Left cardiac atrium (tissue), 4 donors: ENCODE measurements at regions not wholly inside any gene's neighbourhood (a gene's known extent, or its start where the extent isn't known, plus 50 kb on each side); places are given as distances from the start of the nearest gene placed in this dataset.
"Not testable (repeated sequence)": the region's sequence is repeated elsewhere in the genome, so short reads cannot be mapped to it uniquely, and the experiment has no call there.

ENCODE experiments used
- ATAC-seq, 2 donors: fragments of 200-7000 bp; cut with Tn5 transposase; one replicate each; pipeline ENCODE4 v1.9.1; 2020; ENCODE audit warnings: mild to moderate bottlenecking in 2 of 2, moderate library complexity in 2 of 2
- DNase-seq: peaks from one replicate; pipeline ENCODE4 v3.0.0-alpha.2; 2020
- intact Hi-C, 2 donors: fragments of 100-400 bp; cut with DNase I; formaldehyde crosslinking; loops; one replicate each; pipeline versions ENCODE4 v1.14.1 to v1.15.1; 2022 to 2023
- donor health status: DM: no; HTN: yes; CAD: no.
- donor health status: DM: no; HTN: yes; CAD: no; lungs with severe emphysema.
- donor health status: DM: yes; HTN: yes; CAD: no.
- donor health status: Dilated cardiomyopathy.

DNA sequence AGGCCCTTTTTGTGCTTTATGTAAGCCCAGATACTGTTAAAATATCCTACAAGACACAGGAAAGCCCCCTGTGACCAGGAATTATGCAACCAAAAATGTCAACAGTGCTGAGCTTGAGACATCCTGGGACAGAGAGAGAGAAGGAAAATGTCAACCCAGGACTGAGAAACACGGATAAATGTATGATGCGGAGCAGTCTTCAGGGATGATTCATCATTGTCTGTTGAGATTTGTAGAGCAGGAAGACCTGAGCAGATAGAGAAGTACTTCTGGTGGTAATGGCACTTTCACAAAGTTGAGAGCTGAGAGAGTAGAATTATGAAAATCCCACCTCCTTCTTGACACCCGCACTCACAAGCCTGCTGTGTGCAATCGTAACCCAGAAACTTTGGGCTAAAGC is 330.1 kb upstream of the FRG1 start:
- ATAC-seq, DNase-seq, intact Hi-C loops: not testable (repeated sequence)

- intact Hi-C loops = no loop called here
- ATAC-seq (no peak), DNase-seq (no peak)
Measured at GRCh38 chr4:189613207-189613606, 327.5 kb upstream of the FRG1 start.

GRCh38 chr4:189615217-189615663 is 325.4 kb upstream of the FRG1 start:
- DNase-seq (no peak), ATAC-seq (no peak)
- intact Hi-C loops = no loop called here

- intact Hi-C loops, ATAC-seq, DNase-seq: not testable (repeated sequence)
Measured at GRCh38 chr4:189617741-189618140, 322.9 kb upstream of the FRG1 start.

DNA sequence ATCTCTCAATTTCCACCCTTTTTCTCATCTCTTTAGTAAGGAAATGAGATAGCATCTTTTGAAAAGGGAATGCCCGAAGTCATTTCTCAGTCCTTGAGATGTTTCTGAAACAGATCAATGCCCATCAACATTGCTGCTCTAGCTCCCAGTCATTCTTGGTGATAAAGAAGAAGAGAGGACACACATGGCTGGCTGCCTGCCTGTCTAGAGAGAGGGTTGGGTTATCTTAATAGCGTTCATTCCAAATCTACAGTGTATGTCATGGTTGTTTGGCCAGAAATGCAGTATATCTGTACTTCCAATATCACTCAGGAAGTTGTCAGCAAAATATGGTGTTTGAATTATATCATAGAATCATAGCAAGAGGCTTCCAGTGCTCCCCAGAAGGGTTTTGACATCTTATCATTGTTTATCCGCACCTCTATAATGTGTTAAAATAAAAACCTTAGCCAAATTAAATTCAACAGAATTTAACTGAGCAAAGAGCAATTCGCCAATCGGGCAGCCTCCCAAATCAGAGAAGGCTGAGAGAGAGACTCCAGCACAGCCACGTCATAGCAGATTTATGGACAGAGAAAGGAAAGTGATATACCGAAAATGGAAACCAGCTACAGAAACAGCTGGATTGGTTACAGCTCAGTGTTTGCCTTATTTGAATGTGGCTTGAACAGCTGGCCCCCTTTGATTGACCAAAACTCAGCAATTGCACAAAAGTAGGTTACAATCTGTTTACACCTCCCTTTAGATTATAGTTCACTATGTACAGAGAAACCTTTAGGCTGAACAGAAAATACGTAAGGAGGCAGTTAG is 321.0 kb upstream of the FRG1 start:
- peak; percentile 30 to 49 for ATAC-seq
- intact Hi-C loops, DNase-seq: not testable (repeated sequence)

- intact Hi-C loops, DNase-seq: not testable (repeated sequence)
- peak; percentile 41 to 53 for ATAC-seq
Measured at GRCh38 chr4:189622574-189622973, 318.1 kb upstream of the FRG1 start.

DNA sequence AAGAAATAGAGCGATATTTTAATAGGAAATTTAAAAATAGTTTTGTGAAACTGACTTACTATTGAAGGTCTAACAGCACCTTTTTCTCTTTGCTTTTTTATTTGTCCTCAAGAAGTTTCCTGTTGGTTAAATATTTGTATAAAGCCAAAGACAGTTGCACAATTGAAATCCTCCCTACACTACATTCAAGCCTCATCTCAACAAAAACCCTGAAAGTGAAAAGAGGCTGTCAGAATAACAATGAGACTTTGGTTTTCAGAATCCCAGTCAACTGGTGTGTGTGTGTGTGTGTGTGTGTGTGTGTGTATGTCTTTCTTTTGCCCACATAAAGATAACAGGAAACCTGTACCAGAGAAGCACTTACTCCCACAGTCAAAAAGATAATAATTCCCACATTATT is 313.6 kb upstream of the FRG1 start:
- intact Hi-C loops, DNase-seq, ATAC-seq: not testable (repeated sequence)

DNA sequence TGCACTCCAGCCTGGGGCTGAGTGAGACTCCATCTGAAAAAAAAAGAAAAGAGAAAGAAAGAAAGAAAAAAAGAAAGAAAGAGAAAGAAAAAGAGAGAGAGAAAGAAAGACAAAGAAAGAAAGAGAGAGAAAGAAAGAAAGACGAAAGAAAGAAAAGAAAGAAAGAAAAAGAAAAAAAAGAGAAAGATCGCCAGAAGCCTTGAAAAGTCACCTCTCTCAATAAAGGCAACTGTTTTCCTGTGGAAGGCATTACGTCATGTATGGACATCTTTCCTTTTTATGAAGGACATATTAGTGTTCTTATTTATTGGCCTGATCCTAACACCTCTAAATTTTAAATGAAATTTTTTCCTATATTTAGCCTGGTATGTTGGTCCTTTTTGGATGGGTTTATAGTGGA is 310.9 kb upstream of the FRG1 start:
- ATAC-seq, DNase-seq, intact Hi-C loops: not testable (repeated sequence)

- intact Hi-C loops, ATAC-seq, DNase-seq: not testable (repeated sequence)
Measured at GRCh38 chr4:189630913-189631567, 309.6 kb upstream of the FRG1 start.

- ATAC-seq, intact Hi-C loops, DNase-seq: not testable (repeated sequence)
Measured at GRCh38 chr4:189631568-189631916, 309.1 kb upstream of the FRG1 start.

- intact Hi-C loops, ATAC-seq, DNase-seq: not testable (repeated sequence)
Measured at GRCh38 chr4:189650436-189650835, 290.2 kb upstream of the FRG1 start.

GRCh38 chr4:189653130-189653653 is 287.5 kb upstream of the FRG1 start:
- intact Hi-C loops, DNase-seq: not testable (repeated sequence)
- peak in 1 of 2 donors; percentile 68 for ATAC-seq

DNA sequence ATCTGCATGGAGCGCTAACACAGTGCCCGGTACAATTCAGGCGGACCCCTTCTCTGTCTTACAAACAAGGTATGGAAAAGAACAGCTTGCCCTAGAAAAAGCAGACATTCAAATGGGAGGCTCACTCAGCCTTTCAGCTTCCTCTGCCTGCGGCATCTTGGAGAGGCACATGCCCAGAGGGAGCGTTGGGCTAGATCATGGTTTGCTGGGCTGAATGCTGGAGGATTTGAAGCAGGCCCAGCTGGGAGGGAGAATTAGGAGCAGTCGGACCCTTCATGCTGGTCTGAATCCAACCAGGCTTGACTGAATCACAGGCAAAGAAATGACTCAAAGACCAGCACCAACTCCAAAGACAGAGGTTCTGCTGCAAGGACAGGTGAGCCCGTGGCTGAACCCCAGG is 286.7 kb upstream of the FRG1 start:
- intact Hi-C loops, DNase-seq, ATAC-seq: not testable (repeated sequence)

DNA sequence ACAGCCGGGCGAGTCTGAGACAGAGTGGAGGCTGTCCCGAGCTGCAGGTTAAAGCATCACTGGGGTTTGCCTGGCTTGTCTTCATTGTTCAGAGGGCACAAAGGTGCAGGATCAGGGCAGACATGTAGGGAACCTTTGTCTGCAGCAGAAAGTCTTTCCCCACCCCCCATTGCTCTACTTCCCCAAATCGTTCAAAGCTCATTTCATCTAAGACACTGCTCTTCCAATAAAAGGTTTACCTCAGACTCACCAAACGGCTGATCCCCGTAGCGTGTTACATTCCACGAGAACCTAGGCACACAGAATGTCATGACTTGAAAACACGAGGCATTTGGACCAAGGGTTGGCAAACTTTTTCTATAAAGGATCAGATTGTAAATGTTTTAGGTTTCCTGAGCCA is 286.3 kb upstream of the FRG1 start:
- ATAC-seq = not testable (repeated sequence)

GRCh38 chr4:189655817-189656216 is 284.9 kb upstream of the FRG1 start:
- intact Hi-C loops, ATAC-seq, DNase-seq: not testable (repeated sequence)

More for the DNA sequence above, 286.3 kb upstream of the FRG1 start:
- intact Hi-C loops, DNase-seq: not testable (repeated sequence)

- intact Hi-C loops = no loop called here
- ATAC-seq = no peak
- DNase-seq = no peak
Measured at GRCh38 chr4:189656641-189657040, 284.0 kb upstream of the FRG1 start.

GRCh38 chr4:189658259-189658658 is 282.4 kb upstream of the FRG1 start:
- intact Hi-C loops, DNase-seq, ATAC-seq: not testable (repeated sequence)

DNA sequence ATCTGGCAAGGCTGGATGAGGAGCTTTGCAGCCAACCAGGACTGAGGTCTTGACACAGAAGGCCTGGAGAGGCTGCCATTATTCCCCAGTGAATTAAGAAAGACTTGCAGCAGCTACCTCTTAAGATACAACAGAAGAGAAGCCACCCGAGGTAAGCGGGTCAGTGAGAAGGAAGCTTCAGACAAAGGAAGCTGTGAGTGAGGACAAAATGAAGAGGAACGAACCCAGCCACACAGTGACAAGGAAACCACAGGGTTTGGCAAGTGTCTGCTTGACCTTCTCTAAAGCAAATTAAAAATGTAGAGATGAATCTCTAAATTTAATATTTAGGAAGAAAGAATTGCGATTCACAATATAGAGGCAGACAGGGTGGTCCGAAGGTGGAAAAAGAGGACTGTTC is 281.8 kb upstream of the FRG1 start:
- ATAC-seq = peak; percentile 29 to 39
- DNase-seq, intact Hi-C loops: not testable (repeated sequence)

DNA sequence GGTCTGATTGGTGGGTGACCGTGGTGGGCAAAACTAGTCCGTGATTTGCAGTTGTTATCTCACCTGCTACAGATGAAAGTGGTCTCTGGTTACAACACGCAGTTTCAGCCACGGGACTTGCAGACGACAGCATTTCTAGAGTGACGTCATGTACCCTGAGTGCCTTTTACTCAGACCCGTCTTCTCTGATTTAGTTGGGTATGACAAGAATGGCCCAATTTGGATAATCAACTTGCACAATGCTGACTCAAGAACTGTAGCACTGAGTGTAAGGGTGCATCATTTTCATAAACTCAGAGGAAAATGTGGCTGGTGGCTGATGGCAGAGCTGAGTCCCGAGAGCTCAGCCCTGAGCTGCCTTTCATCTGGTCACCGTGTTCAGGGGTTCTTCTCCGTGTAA is 281.4 kb upstream of the FRG1 start:
- peak in 1 of 2 donors; percentile 36 for ATAC-seq
- DNase-seq = no peak
- intact Hi-C loops = no loop called here
